ENCODE measurements at regions not wholly inside any gene's neighbourhood (a gene's known extent, or its start where the extent isn't known, plus 50 kb on each side); places are given as distances from the start of the nearest gene placed in this dataset.

DNA sequence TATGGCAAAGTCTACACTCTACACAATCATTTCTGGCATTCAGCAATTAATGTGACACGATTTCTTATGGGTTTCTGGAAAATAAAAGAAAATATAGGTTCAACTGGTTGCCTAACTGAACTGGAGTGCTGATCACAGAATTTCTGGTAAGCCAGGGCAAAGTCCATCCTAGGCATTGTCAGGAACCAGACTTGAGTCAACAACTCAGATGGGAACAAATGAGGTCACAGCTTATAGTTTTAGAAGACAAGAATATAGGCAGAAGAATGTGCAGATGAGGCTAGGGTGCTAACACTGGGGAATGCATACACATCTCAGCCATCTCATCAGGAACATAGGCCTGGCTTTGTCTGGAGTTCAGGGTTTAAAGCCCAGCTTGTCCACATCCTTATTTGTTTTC is 317.2 kb upstream of the ID2 start:
- no peaks in the 10 kb centered on the region for H3K9me3 ChIP-seq
- ChIA-PET POLR2A (no interaction called here), CTCF (no interaction called here)
- BruUV-seq (replicated peaks), result no TSS peak
- no peaks in the 10 kb centered on the region for H3K36me3 Mint-ChIP-seq (ENCODE audit: insufficient read depth, unreplicated experiment)
- intact Hi-C loops (cut with micrococcal nuclease; ENCODE audit: unreplicated experiment), result no loop called here
- H3K4me1 ChIP-seq, result peaks cover 17% of the 10 kb centered on the region
- H3K4me3 ChIP-seq (ENCODE audit: low read depth, low read length), result no peak overlapping the region
- no peak overlapping the region for H3K4me3 Mint-ChIP-seq (ENCODE audit: unreplicated experiment)
- TF ChIP-seq, protein P1, sequence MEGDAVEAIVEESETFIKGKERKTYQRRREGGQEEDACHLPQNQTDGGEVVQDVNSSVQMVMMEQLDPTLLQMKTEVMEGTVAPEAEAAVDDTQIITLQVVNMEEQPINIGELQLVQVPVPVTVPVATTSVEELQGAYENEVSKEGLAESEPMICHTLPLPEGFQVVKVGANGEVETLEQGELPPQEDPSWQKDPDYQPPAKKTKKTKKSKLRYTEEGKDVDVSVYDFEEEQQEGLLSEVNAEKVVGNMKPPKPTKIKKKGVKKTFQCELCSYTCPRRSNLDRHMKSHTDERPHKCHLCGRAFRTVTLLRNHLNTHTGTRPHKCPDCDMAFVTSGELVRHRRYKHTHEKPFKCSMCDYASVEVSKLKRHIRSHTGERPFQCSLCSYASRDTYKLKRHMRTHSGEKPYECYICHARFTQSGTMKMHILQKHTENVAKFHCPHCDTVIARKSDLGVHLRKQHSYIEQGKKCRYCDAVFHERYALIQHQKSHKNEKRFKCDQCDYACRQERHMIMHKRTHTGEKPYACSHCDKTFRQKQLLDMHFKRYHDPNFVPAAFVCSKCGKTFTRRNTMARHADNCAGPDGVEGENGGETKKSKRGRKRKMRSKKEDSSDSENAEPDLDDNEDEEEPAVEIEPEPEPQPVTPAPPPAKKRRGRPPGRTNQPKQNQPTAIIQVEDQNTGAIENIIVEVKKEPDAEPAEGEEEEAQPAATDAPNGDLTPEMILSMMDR (IDR thresholded peaks at IDR 0.05; ENCODE audit: insufficient read depth in 1 of 2, low read depth in 1 of 2, low read length in 1 of 2, severe bottlenecking in 1 of 2, unreplicated experiment in 1 of 2), result no peak
- H3K27me3 Mint-ChIP-seq (ENCODE audit: insufficient read depth, unreplicated experiment), result no peaks in the 10 kb centered on the region
- no peak for DNase-seq
- H3K4me1 Mint-ChIP-seq (ENCODE audit: low read depth, unreplicated experiment), result peaks cover 23% of the 10 kb centered on the region
- no peaks in the 10 kb centered on the region for H3K9me3 Mint-ChIP-seq (ENCODE audit: unreplicated experiment)
- H3K27ac Mint-ChIP-seq (ENCODE audit: unreplicated experiment), result no peak overlapping the region
- no peaks in the 10 kb centered on the region for H3K27me3 ChIP-seq (replicated peaks; ENCODE audit: control insufficient read depth, insufficient read depth, low read length)
- no peaks in the 10 kb centered on the region for H3K36me3 ChIP-seq (ENCODE audit: control insufficient read depth, insufficient read depth, low read length)

DNA sequence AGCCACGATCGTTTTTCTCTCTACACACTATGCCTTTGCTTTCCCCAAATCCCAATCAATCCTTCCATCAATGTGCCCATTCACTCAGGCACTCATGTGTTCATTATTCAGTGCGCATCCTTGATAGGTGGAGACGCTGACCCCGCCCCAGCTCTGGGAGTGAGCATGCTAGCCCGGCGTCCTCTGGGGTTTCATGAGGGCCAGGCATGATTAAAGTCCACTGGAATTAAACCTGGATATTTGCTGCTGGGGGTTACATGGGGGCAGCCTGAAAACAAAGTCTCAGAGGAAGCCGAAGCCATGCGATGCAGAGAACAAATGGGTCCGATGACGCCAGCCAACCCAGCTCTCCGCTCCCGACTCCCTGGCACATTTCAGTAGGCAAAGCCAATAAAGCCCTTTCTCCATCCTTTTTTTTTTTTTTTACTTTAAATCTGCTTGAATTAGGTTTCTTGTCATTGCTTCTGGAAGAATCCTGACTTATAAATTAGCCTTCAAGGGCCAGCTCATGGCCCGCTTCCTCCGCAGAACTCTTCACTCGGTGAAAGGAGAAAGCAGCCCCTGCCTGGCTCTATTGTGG is 316.4 kb upstream of the ID2 start:
- DNase-seq, result no peak
- no TSS peak for BruUV-seq (replicated peaks)
- CTCF ChIA-PET, result no interaction called here
- intact Hi-C loops (cut with micrococcal nuclease; ENCODE audit: unreplicated experiment), result no loop called here
- Mint-ChIP-seq H3K27ac (ENCODE audit: unreplicated experiment) (no peak overlapping the region), H3K4me3 (ENCODE audit: unreplicated experiment) (no peak overlapping the region), H3K27me3 (ENCODE audit: insufficient read depth, unreplicated experiment) (no peaks in the 10 kb centered on the region), H3K9me3 (ENCODE audit: unreplicated experiment) (no peaks in the 10 kb centered on the region), H3K4me1 (ENCODE audit: low read depth, unreplicated experiment) (peaks cover 23% of the 10 kb centered on the region), H3K36me3 (ENCODE audit: insufficient read depth, unreplicated experiment) (no peaks in the 10 kb centered on the region)
- Histone ChIP-seq H3K27me3 (replicated peaks; ENCODE audit: control insufficient read depth, insufficient read depth, low read length) (no peaks in the 10 kb centered on the region), H3K4me3 (ENCODE audit: low read depth, low read length) (no peak overlapping the region), H3K9me3 (no peaks in the 10 kb centered on the region), H3K36me3 (ENCODE audit: control insufficient read depth, insufficient read depth, low read length) (no peaks in the 10 kb centered on the region), H3K4me1 (peaks cover 17% of the 10 kb centered on the region)
- TF ChIP-seq, protein P1 (IDR thresholded peaks at IDR 0.05; ENCODE audit: insufficient read depth in 1 of 2, low read depth in 1 of 2, low read length in 1 of 2, severe bottlenecking in 1 of 2, unreplicated experiment in 1 of 2), result no peak
- POLR2A ChIA-PET, result no interaction called here

DNA sequence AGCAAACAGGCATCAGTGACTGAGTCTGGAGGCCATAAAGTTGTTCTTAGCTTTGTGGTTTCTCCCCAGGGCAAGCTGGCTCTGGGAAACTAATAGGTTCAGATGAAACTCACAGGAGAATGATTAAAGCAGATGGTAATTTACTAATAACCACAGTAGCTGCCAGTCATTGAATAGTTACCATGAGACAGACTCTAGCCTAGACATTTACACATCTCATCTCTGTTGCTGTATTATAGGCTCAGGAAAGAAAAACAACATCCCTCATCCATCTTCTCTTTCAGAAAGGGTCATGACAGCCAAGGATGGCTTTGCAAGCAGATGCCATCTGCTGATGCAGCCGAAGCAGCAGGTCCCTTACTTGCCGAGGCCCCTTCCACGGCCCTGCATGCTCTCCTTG is 314.0 kb upstream of the ID2 start:
- Mint-ChIP-seq H3K27ac (ENCODE audit: unreplicated experiment) (no peak overlapping the region), H3K4me1 (ENCODE audit: low read depth, unreplicated experiment) (peaks cover 22% of the 10 kb centered on the region), H3K9me3 (ENCODE audit: unreplicated experiment) (peaks cover 5% of the 10 kb centered on the region), H3K36me3 (ENCODE audit: insufficient read depth, unreplicated experiment) (no peaks in the 10 kb centered on the region), H3K27me3 (ENCODE audit: insufficient read depth, unreplicated experiment) (no peaks in the 10 kb centered on the region), H3K4me3 (ENCODE audit: unreplicated experiment) (no peak overlapping the region)
- no peak overlapping the region for H3K4me3 ChIP-seq (ENCODE audit: low read depth, low read length)
- TF ChIP-seq, protein P1 (IDR thresholded peaks at IDR 0.05; ENCODE audit: insufficient read depth in 1 of 2, low read depth in 1 of 2, low read length in 1 of 2, severe bottlenecking in 1 of 2, unreplicated experiment in 1 of 2), result no peak
- H3K36me3 ChIP-seq (ENCODE audit: control insufficient read depth, insufficient read depth, low read length), result no peaks in the 10 kb centered on the region
- no peak for DNase-seq
- intact Hi-C loops (cut with micrococcal nuclease; ENCODE audit: unreplicated experiment), result no loop called here
- H3K4me1 ChIP-seq, result peaks cover 17% of the 10 kb centered on the region
- no peaks in the 10 kb centered on the region for H3K9me3 ChIP-seq
- CTCF ChIA-PET, result no interaction called here
- no TSS peak for BruUV-seq (replicated peaks)
- H3K27me3 ChIP-seq (replicated peaks; ENCODE audit: control insufficient read depth, insufficient read depth, low read length), result no peaks in the 10 kb centered on the region
- POLR2A ChIA-PET, result no interaction called here

Data from Caco-2 (cell line).